OCI-LY3 (cell line): ENCODE measurements at regions not wholly inside any gene's neighbourhood (a gene's known extent, or its start where the extent isn't known, plus 50 kb on each side); places are given as distances from the start of the nearest gene placed in this dataset.

ENCODE experiments used
- CTCF ChIP-seq: fragments of 200-600, 300-600 bp; sonication (generic); IDR thresholded peaks from 2 replicates; pipeline ENCODE4 v1.5.1; 2014; ENCODE audit warnings: antibody characterized with exemption, low read length, low read depth
- EZH2phosphoT487 ChIP-seq: fragments of 200-600 bp; shearing (Covaris generic); IDR thresholded peaks from 2 replicates; pipeline ENCODE4 v1.6.1; 2018; ENCODE audit warnings: antibody characterized with exemption, mixed run types, low read depth

DNA sequence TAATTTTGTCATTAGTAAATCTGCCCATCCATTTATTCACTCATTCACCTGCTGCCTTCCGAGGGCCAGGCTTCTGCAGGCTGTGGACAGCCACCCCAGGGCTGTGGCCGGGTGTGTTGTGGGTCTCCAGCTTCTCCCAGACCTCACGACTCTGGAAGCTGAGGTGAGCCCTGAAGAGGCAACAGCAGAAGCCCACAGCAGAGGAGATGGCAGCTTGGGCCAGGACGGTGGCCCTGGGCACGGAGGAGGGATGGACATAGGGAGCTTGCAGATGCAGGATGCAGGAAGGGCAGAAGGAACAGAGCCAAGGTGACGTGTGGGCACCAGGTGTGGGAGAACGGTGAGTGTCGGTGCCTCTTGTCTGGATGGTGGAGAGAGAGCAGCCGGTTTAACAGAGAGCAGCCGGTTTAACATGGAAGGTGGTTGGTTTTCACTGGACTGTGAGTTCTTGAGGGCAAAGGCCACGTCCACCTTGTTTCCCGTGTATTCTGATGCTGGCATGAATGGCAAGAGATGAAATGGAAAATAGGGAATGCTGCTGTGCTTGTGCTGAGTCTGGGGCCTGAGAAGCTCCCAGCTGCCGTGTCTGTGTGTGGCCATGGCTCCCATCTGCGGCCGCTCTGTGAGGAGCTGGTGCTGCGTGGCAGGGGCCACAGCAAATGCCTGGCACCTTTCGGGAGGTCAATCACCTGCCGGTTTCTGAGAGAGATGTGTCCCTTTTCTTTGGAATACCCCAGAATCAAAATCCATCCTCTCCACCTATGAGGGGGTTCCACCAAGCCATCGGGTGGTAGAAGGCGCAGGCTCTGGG is 669.9 kb downstream of the BRD1 start:
- no peak for TF ChIP-seq EZH2phosphoT487
- TF ChIP-seq CTCF, result no peak
